H1 (cell line): ENCODE measurements at regions not wholly inside any gene's neighbourhood (a gene's known extent, or its start where the extent isn't known, plus 50 kb on each side); places are given as distances from the start of the nearest gene placed in this dataset.

ENCODE experiments used
- CTCF ChIP-seq, 3 experiments: IDR thresholded peaks; 1 replicate in 2 of 3; 2 replicates in 1 of 3; pipeline versions ENCODE4 v1.5.1 to v1.6.1; 2011; ENCODE audit warnings: low read length in 3 of 3, mild to moderate bottlenecking in 3 of 3, inconsistent platforms in 2 of 3, low read depth in 1 of 3, moderate library complexity in 1 of 3; ENCODE audit not compliant: insufficient read depth in 1 of 3; ENCODE audit errors: control extremely low read depth in 1 of 3
- JUN ChIP-seq: IDR thresholded peaks from 2 replicates; pipeline ENCODE4 v1.6.1; 2011; ENCODE audit warnings: low read depth, mild to moderate bottlenecking, improper control_type of control experiment, low read length
- NRF1 ChIP-seq: IDR thresholded peaks from 2 replicates; pipeline ENCODE4 v1.6.1; 2011; ENCODE audit warnings: mild to moderate bottlenecking, low read depth, low read length, improper control_type of control experiment
- POLR2A ChIP-seq, 2 experiments: IDR thresholded peaks; 1 replicate in 1 of 2; 2 replicates in 1 of 2; pipeline ENCODE4 v1.6.1; 2011; ENCODE audit warnings: low read depth in 2 of 2, low read length in 2 of 2, mild to moderate bottlenecking in 2 of 2; ENCODE audit errors: control extremely low read depth in 1 of 2
- SAP30 ChIP-seq: fragments of 300-600 bp; sonication (generic); IDR thresholded peaks from 2 replicates; pipeline ENCODE4 v1.7.1; 2012; ENCODE audit warnings: low read length, moderate library complexity, mild to moderate bottlenecking, inconsistent platforms; ENCODE audit not compliant: insufficient read depth, insufficient replicate concordance
- TCF12 ChIP-seq: IDR thresholded peaks from 2 replicates; pipeline ENCODE4 v1.6.1; 2011; ENCODE audit warnings: low read depth, mild to moderate bottlenecking, low read length
- YY1 ChIP-seq: IDR thresholded peaks from 2 replicates; pipeline ENCODE4 v1.6.1; 2011; ENCODE audit warnings: low read depth, mild to moderate bottlenecking, low read length
- TF ChIP-seq, protein P1 (sequence below): IDR thresholded peaks from 2 replicates; pipeline ENCODE4 v1.6.1; 2012; ENCODE audit warnings: inconsistent platforms

DNA sequence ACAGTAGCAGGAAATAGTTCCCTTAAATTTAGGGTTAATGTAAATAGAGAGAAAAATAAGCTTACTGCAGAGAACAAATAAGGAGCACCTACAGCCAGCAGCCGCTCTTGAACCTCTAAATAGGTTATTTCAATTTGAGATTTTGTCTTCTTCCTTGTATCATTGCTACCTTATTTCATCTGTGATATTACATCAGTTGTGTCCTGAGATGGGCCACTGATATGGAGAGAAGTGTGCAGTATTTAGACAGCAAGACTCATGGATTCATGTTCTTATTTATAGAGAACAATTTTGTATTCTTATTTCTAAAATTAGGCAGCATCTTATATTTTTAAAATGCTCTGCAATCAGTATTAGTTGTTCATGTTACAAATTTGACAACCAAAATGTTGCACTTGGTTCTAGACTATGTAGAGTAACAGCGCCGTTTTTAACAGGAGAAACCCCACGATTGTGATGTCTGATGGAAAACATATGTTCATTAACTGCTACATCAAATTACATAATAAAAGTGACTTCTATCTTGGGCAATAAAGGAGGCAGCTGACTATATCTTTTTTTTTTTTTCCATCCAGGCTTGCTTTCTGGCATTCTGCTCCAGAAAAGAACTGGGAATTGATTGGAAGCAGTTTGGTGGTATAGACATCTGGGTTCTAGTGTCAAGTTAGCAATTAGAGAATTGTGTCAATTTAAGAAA is 117.9 kb downstream of the CAND1 start:
- TF ChIP-seq NRF1 (no peak), CTCF (IDR thresholded peaks at IDR 0.05; ENCODE audit: control extremely low read depth in 1 of 3, insufficient read depth in 1 of 3, low read depth in 1 of 3, low read length in 3 of 3) (no peak), POLR2A (IDR thresholded peaks at IDR 0.05; ENCODE audit: control extremely low read depth in 1 of 2, low read depth in 2 of 2, low read length in 2 of 2) (no peak), TCF12 (no peak), YY1 (no peak), SAP30 (no peak), JUN (no peak)
- TF ChIP-seq, protein P1, sequence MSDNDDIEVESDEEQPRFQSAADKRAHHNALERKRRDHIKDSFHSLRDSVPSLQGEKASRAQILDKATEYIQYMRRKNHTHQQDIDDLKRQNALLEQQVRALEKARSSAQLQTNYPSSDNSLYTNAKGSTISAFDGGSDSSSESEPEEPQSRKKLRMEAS = no peak
